Astrocyte (in vitro differentiated cells and primary cell): ENCODE measurements at regions not wholly inside any gene's neighbourhood (a gene's known extent, or its start where the extent isn't known, plus 50 kb on each side); places are given as distances from the start of the nearest gene placed in this dataset.

Source experiments
- CTCF ChIP-seq: IDR thresholded peaks from 2 replicates; pipeline ENCODE4 v1.5.1; 2011; ENCODE audit warnings: low read depth, mild to moderate bottlenecking, inconsistent platforms, low read length, moderate library complexity; ENCODE audit not compliant: insufficient read depth
- EZH2 ChIP-seq: IDR thresholded peaks from 2 replicates; pipeline ENCODE4 v1.6.1; 2012; ENCODE audit warnings: mild to moderate bottlenecking, low read length, inconsistent platforms; ENCODE audit not compliant: insufficient read depth

- TF ChIP-seq CTCF (no peak), EZH2 (no peak)
These were observed 68.5 kb upstream of the IGLL5 start for GRCh38 chr22:22818861-22819855.
